Immature natural killer cell (primary cell): ENCODE measurements at regions not wholly inside any gene's neighbourhood (a gene's known extent, or its start where the extent isn't known, plus 50 kb on each side); places are given as distances from the start of the nearest gene placed in this dataset.
"Not testable (repeated sequence)": the region's sequence is repeated elsewhere in the genome, so short reads cannot be mapped to it uniquely, and the experiment has no call there.

Source experiments
- DNase-seq, 3 donors: peaks; one replicate each; pipeline ENCODE4 v3.0.0; 2022; ENCODE audit warnings: mixed read lengths in 1 of 3
- H3K27ac Mint-ChIP-seq, 6 donors: one replicate each; pipeline ENCODE4 v1.8.0; 2020; ENCODE audit warnings: mixed read lengths in 6 of 6, mild to moderate bottlenecking in 5 of 6, inconsistent platforms in 4 of 6, moderate library complexity in 3 of 6
- H3K27me3 Mint-ChIP-seq, 3 donors: one replicate each; pipeline ENCODE4 v1.8.0; 2020 to 2021; ENCODE audit warnings: low read depth in 3 of 3, mild to moderate bottlenecking in 3 of 3, mixed read lengths in 3 of 3, moderate library complexity in 3 of 3, inconsistent platforms in 1 of 3
- H3K36me3 Mint-ChIP-seq, 3 donors: one replicate each; pipeline ENCODE4 v1.8.0; 2020; ENCODE audit warnings: mixed read lengths in 3 of 3, inconsistent platforms in 2 of 3, mild to moderate bottlenecking in 2 of 3
- H3K4me1 Mint-ChIP-seq, 2 donors: one replicate each; pipeline ENCODE4 v1.8.0; 2020; ENCODE audit warnings: inconsistent platforms in 2 of 2, mild to moderate bottlenecking in 2 of 2, mixed read lengths in 2 of 2, moderate library complexity in 1 of 2
- H3K4me3 Mint-ChIP-seq, 5 donors: one replicate each; pipeline ENCODE4 v1.8.0; 2020; ENCODE audit warnings: mild to moderate bottlenecking in 5 of 5, mixed read lengths in 5 of 5, inconsistent platforms in 3 of 5, moderate library complexity in 3 of 5
- H3K9me3 Mint-ChIP-seq, 6 donors: one replicate each; pipeline ENCODE4 v1.8.0; 2020; ENCODE audit warnings: mild to moderate bottlenecking in 6 of 6, mixed read lengths in 6 of 6, inconsistent platforms in 4 of 6, moderate library complexity in 3 of 6

GRCh38 chr12:16998538-16998937 is 392.6 kb upstream of the LMO3 start:
- H3K27ac Mint-ChIP-seq, H3K27me3 Mint-ChIP-seq, H3K4me1 Mint-ChIP-seq, H3K36me3 Mint-ChIP-seq, DNase-seq, H3K4me3 Mint-ChIP-seq: not testable (repeated sequence)
- H3K9me3 Mint-ChIP-seq = peaks cover 5 to 37% (median 33%) of the 10 kb centered on the region in 6 donors

- no peak for DNase-seq
- H3K9me3 Mint-ChIP-seq = peaks cover 21 to 55% (median 44%) of the 10 kb centered on the region in 6 donors
- peaks cover 3 to 11% (median 4%) of the 10 kb centered on the region in 3 donors for H3K36me3 Mint-ChIP-seq
- no peak overlapping the region for H3K27ac Mint-ChIP-seq
- no peak overlapping the region for H3K4me3 Mint-ChIP-seq
- H3K4me1 Mint-ChIP-seq = no peaks in the 10 kb centered on the region
- H3K27me3 Mint-ChIP-seq = no peaks in the 10 kb centered on the region
These were observed 378.5 kb upstream of the LMO3 start for GRCh38 chr12:16984484-16984883.

DNA sequence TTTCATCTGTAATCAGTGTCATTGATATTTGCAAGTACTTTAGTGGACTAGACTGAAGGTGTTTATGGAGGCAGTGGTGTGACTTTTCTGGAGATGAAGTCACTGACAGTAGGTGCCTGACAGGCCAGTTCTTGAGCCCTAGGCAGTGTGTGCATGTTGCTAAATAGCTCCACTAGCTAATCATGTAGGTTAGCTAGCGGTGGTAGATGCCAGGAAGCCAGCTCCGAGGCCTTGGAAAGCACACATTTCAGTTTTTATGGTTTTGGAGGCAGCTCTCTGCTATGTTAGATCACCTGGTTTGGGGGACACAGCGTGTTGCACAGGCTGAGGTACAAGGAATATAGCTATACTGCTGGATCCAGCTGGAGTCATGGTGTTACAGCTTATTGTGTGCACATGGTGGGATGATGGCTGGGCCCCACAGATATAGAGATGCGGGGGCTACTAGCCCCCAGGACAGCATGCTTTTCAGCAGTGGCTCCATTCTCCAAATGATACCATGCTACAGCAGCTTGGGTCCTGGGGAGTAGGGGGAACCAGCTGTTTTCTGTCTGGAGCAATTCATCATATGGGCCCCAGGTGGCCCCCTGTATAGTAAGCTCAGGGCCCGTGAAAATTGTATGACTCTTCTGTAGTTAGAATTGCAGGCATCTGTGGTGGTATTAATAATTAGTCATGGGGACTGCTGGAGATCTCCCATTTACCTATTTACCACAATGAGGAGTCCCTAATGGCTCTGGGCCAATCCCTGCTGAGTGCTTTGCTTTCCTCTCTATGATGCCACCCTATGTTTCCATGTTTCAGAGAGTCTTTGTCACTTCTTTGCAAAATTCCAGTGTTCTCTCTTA is 367.2 kb upstream of the LMO3 start:
- H3K27me3 Mint-ChIP-seq = peaks cover 0 to 2% (median 0%) of the 10 kb centered on the region in 3 donors
- H3K4me3 Mint-ChIP-seq = no peak overlapping the region
- peaks cover 11 to 48% (median 27%) of the 10 kb centered on the region in 6 donors for H3K9me3 Mint-ChIP-seq
- H3K27ac Mint-ChIP-seq = no peak overlapping the region
- DNase-seq = no peak
- H3K4me1 Mint-ChIP-seq = no peaks in the 10 kb centered on the region
- H3K36me3 Mint-ChIP-seq = no peaks in the 10 kb centered on the region

DNA sequence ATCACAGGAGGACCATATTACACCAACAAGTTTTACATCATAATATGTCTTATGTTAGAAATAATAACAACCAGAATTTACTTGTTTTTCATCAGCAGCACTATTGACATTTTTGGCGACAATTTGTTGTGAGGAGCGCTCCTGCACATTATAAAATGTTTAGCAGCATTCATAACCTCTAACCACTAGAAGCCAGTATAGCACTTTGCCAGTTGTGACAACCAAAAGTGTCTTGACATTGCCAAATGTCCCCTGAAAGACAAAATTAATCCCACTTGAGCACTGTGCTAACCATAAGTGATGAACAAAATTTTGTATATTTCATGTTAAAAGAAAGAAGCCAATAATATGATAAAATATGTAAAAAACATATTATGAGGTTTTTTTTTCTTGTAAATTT is 356.9 kb upstream of the LMO3 start:
- H3K4me1 Mint-ChIP-seq = no peaks in the 10 kb centered on the region
- no peaks in the 10 kb centered on the region for H3K27me3 Mint-ChIP-seq
- H3K4me3 Mint-ChIP-seq = no peak overlapping the region
- peaks cover 2 to 49% (median 21%) of the 10 kb centered on the region in 6 donors for H3K9me3 Mint-ChIP-seq
- H3K27ac Mint-ChIP-seq = no peak overlapping the region
- DNase-seq = no peak
- no peaks in the 10 kb centered on the region for H3K36me3 Mint-ChIP-seq

GRCh38 chr12:16955083-16955657 is 349.2 kb upstream of the LMO3 start:
- H3K36me3 Mint-ChIP-seq = peaks cover 0 to 3% (median 0%) of the 10 kb centered on the region in 3 donors
- no peak for DNase-seq
- peaks cover 24 to 70% (median 28%) of the 10 kb centered on the region in 6 donors for H3K9me3 Mint-ChIP-seq
- peaks cover 0 to 2% (median 0%) of the 10 kb centered on the region in 3 donors for H3K27me3 Mint-ChIP-seq
- no peak overlapping the region for H3K27ac Mint-ChIP-seq
- no peaks in the 10 kb centered on the region for H3K4me1 Mint-ChIP-seq
- H3K4me3 Mint-ChIP-seq = no peak overlapping the region

- Mint-ChIP-seq H3K4me1 (no peaks in the 10 kb centered on the region), H3K4me3 (no peak overlapping the region), H3K27ac (no peak overlapping the region), H3K9me3 (peaks cover 14 to 68% (median 23%) of the 10 kb centered on the region in 6 donors), H3K27me3 (peaks cover 0 to 1% (median 0%) of the 10 kb centered on the region in 3 donors), H3K36me3 (no peaks in the 10 kb centered on the region)
- DNase-seq = no peak
These were observed 344.1 kb upstream of the LMO3 start for GRCh38 chr12:16949871-16950667.

DNA sequence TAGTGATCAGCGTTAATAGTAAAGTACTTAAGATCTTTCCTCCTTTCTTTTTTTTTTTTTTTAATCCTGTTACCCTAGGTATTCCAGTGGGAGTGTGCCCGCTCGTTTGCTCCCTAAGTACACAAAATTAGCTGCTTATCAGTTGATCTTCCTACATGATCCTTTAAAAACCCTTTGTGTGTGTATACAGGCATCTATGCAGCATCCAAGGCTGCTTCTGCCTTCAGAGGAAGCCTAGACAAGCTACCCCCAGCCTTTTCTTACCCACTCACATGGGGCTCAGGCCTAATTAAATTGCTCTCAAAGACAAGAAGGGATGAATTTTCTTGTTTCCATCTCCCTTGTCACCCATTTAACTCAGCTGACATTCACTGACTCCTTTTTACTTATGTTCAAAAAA is 343.4 kb upstream of the LMO3 start:
- DNase-seq = no peak
- H3K4me3 Mint-ChIP-seq = no peak overlapping the region
- H3K27me3 Mint-ChIP-seq = peaks cover 0 to 1% (median 0%) of the 10 kb centered on the region in 3 donors
- peaks cover 10 to 61% (median 19%) of the 10 kb centered on the region in 6 donors for H3K9me3 Mint-ChIP-seq
- H3K36me3 Mint-ChIP-seq = no peaks in the 10 kb centered on the region
- H3K27ac Mint-ChIP-seq = no peak overlapping the region
- H3K4me1 Mint-ChIP-seq = no peaks in the 10 kb centered on the region

DNA sequence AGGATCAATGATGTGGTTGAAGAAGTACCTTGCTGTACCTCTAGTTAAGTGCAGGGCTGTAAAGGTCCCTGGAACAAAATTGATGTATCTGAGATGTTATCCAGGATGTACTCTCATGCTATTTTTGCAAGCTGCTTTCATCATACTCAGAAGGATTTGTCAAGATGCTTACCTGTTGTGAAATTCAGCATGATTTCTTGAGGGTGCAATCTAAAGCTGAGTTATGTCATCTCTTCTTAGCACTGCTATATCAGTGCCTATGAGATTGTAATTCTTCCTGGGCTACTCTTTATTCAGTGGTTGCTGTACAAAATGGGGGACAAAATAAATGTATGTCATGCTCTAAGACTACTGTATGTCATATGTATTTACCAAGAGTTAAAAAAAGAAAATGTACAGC is 340.7 kb upstream of the LMO3 start:
- H3K27me3 Mint-ChIP-seq = peaks cover 0 to 1% (median 0%) of the 10 kb centered on the region in 3 donors
- H3K27ac Mint-ChIP-seq = no peak overlapping the region
- H3K4me1 Mint-ChIP-seq = no peaks in the 10 kb centered on the region
- H3K4me3 Mint-ChIP-seq = no peak overlapping the region
- no peaks in the 10 kb centered on the region for H3K36me3 Mint-ChIP-seq
- H3K9me3 Mint-ChIP-seq = peaks cover 10 to 54% (median 19%) of the 10 kb centered on the region in 6 donors
- DNase-seq = no peak

DNA sequence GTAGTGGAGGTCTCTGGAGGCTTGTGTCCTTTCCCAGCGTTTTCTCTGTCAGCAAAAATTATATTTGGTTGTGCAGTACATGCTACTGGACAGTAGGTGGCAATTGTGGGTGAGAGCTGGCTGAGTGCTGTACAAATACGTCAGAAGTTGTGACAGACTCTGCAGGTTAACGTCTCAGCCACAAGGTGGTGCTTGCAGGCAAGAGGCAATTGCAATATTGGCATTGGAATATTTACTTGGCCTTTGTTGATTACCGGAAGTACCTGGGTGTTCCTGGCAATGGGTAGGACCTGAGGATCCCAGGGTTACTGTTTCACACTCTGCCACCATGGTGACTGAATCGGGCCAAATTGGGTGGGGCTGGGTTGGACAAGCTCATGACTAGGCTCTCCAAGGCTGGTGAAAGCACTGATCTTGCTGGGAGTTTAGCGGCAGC is 333.9 kb upstream of the LMO3 start:
- Mint-ChIP-seq H3K4me1 (no peaks in the 10 kb centered on the region), H3K27me3 (no peaks in the 10 kb centered on the region), H3K4me3 (no peak overlapping the region), H3K27ac (no peak overlapping the region), H3K36me3 (peaks cover 0 to 4% (median 0%) of the 10 kb centered on the region in 3 donors), H3K9me3 (peaks cover 21 to 76% (median 53%) of the 10 kb centered on the region in 6 donors)
- no peak for DNase-seq

DNA sequence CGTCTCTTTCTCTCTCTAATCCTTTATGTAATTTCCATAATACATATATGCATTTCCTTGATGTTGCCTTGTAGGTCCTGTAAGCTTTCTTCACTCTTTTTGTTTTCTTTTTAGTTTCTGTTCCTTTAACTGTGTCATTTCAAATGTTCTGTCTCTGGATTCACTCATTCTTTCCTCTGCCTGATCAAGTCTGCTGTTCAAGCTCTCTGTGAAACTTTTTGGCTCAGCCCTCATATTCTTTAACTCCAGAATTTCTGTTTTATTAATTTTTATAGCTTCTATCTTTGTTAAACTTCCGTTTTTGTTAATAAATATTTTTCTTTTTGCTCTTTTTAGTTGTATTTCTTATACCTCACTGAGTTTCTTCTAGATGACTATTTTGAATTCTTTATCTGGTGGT is 321.3 kb upstream of the LMO3 start:
- no peaks in the 10 kb centered on the region for H3K4me1 Mint-ChIP-seq
- no peaks in the 10 kb centered on the region for H3K36me3 Mint-ChIP-seq
- DNase-seq = no peak
- no peak overlapping the region for H3K4me3 Mint-ChIP-seq
- no peak overlapping the region for H3K27ac Mint-ChIP-seq
- no peaks in the 10 kb centered on the region for H3K27me3 Mint-ChIP-seq
- H3K9me3 Mint-ChIP-seq = peaks cover 4 to 62% (median 32%) of the 10 kb centered on the region in 6 donors

GRCh38 chr12:16920451-16920850 is 314.5 kb upstream of the LMO3 start:
- no peak for DNase-seq
- no peak overlapping the region for H3K4me3 Mint-ChIP-seq
- H3K36me3 Mint-ChIP-seq = no peaks in the 10 kb centered on the region
- H3K4me1 Mint-ChIP-seq = no peaks in the 10 kb centered on the region
- H3K27ac Mint-ChIP-seq = no peak overlapping the region
- peaks cover 18 to 76% (median 49%) of the 10 kb centered on the region in 6 donors for H3K9me3 Mint-ChIP-seq
- peaks cover 0 to 3% (median 0%) of the 10 kb centered on the region in 3 donors for H3K27me3 Mint-ChIP-seq

GRCh38 chr12:16919551-16919950 is 313.6 kb upstream of the LMO3 start:
- Mint-ChIP-seq H3K9me3 (peaks cover 15 to 78% (median 43%) of the 10 kb centered on the region in 6 donors), H3K36me3 (no peaks in the 10 kb centered on the region), H3K27ac (no peak overlapping the region), H3K4me3 (no peak overlapping the region), H3K27me3 (peaks cover 0 to 3% (median 0%) of the 10 kb centered on the region in 3 donors), H3K4me1 (no peaks in the 10 kb centered on the region)
- DNase-seq = no peak

GRCh38 chr12:16914853-16915252 is 308.9 kb upstream of the LMO3 start:
- Mint-ChIP-seq H3K4me3 (no peak overlapping the region), H3K27me3 (peaks cover 0 to 4% (median 0%) of the 10 kb centered on the region in 3 donors), H3K27ac (no peak overlapping the region), H3K4me1 (no peaks in the 10 kb centered on the region), H3K36me3 (no peaks in the 10 kb centered on the region), H3K9me3 (peaks cover 26 to 71% (median 37%) of the 10 kb centered on the region in 6 donors)
- no peak for DNase-seq
